ENCODE measurements at regions not wholly inside any gene's neighbourhood (a gene's known extent, or its start where the extent isn't known, plus 50 kb on each side); places are given as distances from the start of the nearest gene placed in this dataset.
A peak's percentile ranks its signal among the peaks of the same experiment; 100 is the strongest.

GRCh38 chr5:155833287-155833686 is 493.7 kb upstream of the SGCD start:
- CTCF ChIA-PET: interaction anchor here (0.9 to 1.1 kb wide), 2 partner anchors 73 to 218 kb away, joined by 3 read pairs; no protein-coding TSS in a partner anchor
- no peaks in the 10 kb centered on the region for H3K36me3 Mint-ChIP-seq
- DNase-seq (ENCODE audit: low spot score): no peak
- no peaks in the 10 kb centered on the region for H3K27me3 Mint-ChIP-seq (ENCODE audit: low read depth)
- no peak overlapping the region for H3K4me3 Mint-ChIP-seq
- H3K4me1 Mint-ChIP-seq: no peaks in the 10 kb centered on the region; the same call in 1 of the 2 replicates
- TF ChIP-seq TCF7 (CRISPR knock-in tag; IDR thresholded peaks at IDR 0.05; ENCODE audit: low read depth): no peak
- no peak for TF ChIP-seq USF2 (CRISPR knock-in tag; IDR thresholded peaks at IDR 0.05)
- TF ChIP-seq SP1 (CRISPR knock-in tag; conservative IDR thresholded peaks at IDR 0.05): no peak
- no peak overlapping the region for H3K27ac Mint-ChIP-seq
- H3K9me3 Mint-ChIP-seq: peaks cover 1% of the 10 kb centered on the region
- POLR2A ChIA-PET: no interaction called here
- peak; percentile 38; the same call in 1 of the 2 replicates for ATAC-seq

GRCh38 chr5:155834271-155834975 is 492.5 kb upstream of the SGCD start:
- Mint-ChIP-seq H3K4me3 (no peak overlapping the region), H3K27me3 (ENCODE audit: low read depth) (no peaks in the 10 kb centered on the region), H3K36me3 (no peaks in the 10 kb centered on the region), H3K4me1 (peaks cover 6% of the 10 kb centered on the region; the same call in 1 of the 2 replicates), H3K9me3 (peaks cover 4% of the 10 kb centered on the region), H3K27ac (no peak overlapping the region)
- TF ChIP-seq E2F4 (CRISPR knock-in tag; IDR thresholded peaks at IDR 0.05; ENCODE audit: borderline replicate concordance, low read depth) (no peak), ZNF219 (CRISPR knock-in tag; IDR thresholded peaks at IDR 0.05; ENCODE audit: borderline replicate concordance) (no peak), RORB (CRISPR knock-in tag; IDR thresholded peaks at IDR 0.05) (no peak), ESRRA (CRISPR knock-in tag; IDR thresholded peaks at IDR 0.05; ENCODE audit: borderline replicate concordance) (no peak), KAT7 (CRISPR knock-in tag; IDR thresholded peaks at IDR 0.05; ENCODE audit: borderline replicate concordance) (no peak), MYBL2 (CRISPR knock-in tag; IDR thresholded peaks at IDR 0.05) (no peak), NR1H2 (CRISPR knock-in tag; IDR thresholded peaks at IDR 0.05) (no peak), ZNF317 (CRISPR knock-in tag; IDR thresholded peaks at IDR 0.05; ENCODE audit: borderline replicate concordance, low read depth) (no peak)
- CTCF ChIA-PET: no interaction called here
- ATAC-seq (no peak), DNase-seq (ENCODE audit: low spot score) (no peak)
- POLR2A ChIA-PET: no interaction called here

GRCh38 chr5:155836089-155836803 is 490.7 kb upstream of the SGCD start:
- no peak overlapping the region for H3K27ac Mint-ChIP-seq
- H3K4me3 Mint-ChIP-seq: no peak overlapping the region
- H3K36me3 Mint-ChIP-seq: no peaks in the 10 kb centered on the region
- H3K27me3 Mint-ChIP-seq (ENCODE audit: low read depth): no peaks in the 10 kb centered on the region
- ChIA-PET CTCF (interaction anchor here (1.0 kb wide), 1 partner anchor 136 kb away, joined by 4 read pairs; no protein-coding TSS in a partner anchor), POLR2A (no interaction called here)
- DNase-seq (ENCODE audit: low spot score) (no peak), ATAC-seq (no peak)
- peaks cover 4% of the 10 kb centered on the region for H3K9me3 Mint-ChIP-seq
- peaks cover 6% of the 10 kb centered on the region; the same call in 1 of the 2 replicates for H3K4me1 Mint-ChIP-seq
- no peak for TF ChIP-seq IRF1 (CRISPR knock-in tag; IDR thresholded peaks at IDR 0.05)
- TF ChIP-seq RORB (CRISPR knock-in tag; IDR thresholded peaks at IDR 0.05): no peak
- no peak for TF ChIP-seq ZBTB21 (CRISPR knock-in tag; IDR thresholded peaks at IDR 0.05; ENCODE audit: borderline replicate concordance)
- TF ChIP-seq ZNF532 (CRISPR knock-in tag; IDR thresholded peaks at IDR 0.05; ENCODE audit: borderline replicate concordance): no peak
- TF ChIP-seq NR3C1 (CRISPR knock-in tag; conservative IDR thresholded peaks at IDR 0.05; ENCODE audit: low read depth): no peak
- TF ChIP-seq OVOL2 (CRISPR knock-in tag; IDR thresholded peaks at IDR 0.05; ENCODE audit: borderline replicate concordance): no peak
- no peak for TF ChIP-seq SMAD4 (CRISPR knock-in tag; IDR thresholded peaks at IDR 0.05)
- TF ChIP-seq EMX1 (CRISPR knock-in tag; IDR thresholded peaks at IDR 0.05): no peak
- TF ChIP-seq E2F5 (CRISPR knock-in tag; IDR thresholded peaks at IDR 0.05): no peak
- TF ChIP-seq E2F4 (CRISPR knock-in tag; IDR thresholded peaks at IDR 0.05; ENCODE audit: borderline replicate concordance, low read depth): no peak
- TF ChIP-seq NR2C2 (CRISPR knock-in tag; IDR thresholded peaks at IDR 0.05): no peak
